Lower lobe of right lung (tissue), 2 donors: ENCODE measurements at regions not wholly inside any gene's neighbourhood (a gene's known extent, or its start where the extent isn't known, plus 50 kb on each side); places are given as distances from the start of the nearest gene placed in this dataset.
"Not testable (repeated sequence)": the region's sequence is repeated elsewhere in the genome, so short reads cannot be mapped to it uniquely, and the experiment has no call there.

Source experiments
- ATAC-seq, 2 donors: fragments of 200-7000 bp; cut with Tn5 transposase; one replicate each; pipeline ENCODE4 v1.9.1; 2020 to 2022; ENCODE audit warnings: mild to moderate bottlenecking in 2 of 2, moderate library complexity in 2 of 2
- DNase-seq: peaks from one replicate; pipeline ENCODE4 v3.0.0-alpha.2; 2020
- H3K27ac ChIP-seq: fragments of 200-600 bp; one replicate; pipeline ENCODE4 v1.8.0; 2022
- H3K27me3 ChIP-seq: fragments of 200-600 bp; one replicate; pipeline ENCODE4 v1.8.0; 2022; ENCODE audit warnings: low read depth
- H3K36me3 ChIP-seq: fragments of 200-600 bp; one replicate; pipeline ENCODE4 v1.8.0; 2022; ENCODE audit warnings: mild to moderate bottlenecking
- H3K4me1 ChIP-seq: fragments of 200-600 bp; one replicate; pipeline ENCODE4 v1.8.0; 2022
- H3K4me3 ChIP-seq: fragments of 200-600 bp; one replicate; pipeline ENCODE4 v1.8.0; 2022; ENCODE audit warnings: mild to moderate bottlenecking
- H3K9me3 ChIP-seq: fragments of 200-600 bp; one replicate; pipeline ENCODE4 v1.8.0; 2022
- intact Hi-C: fragments of 100-400 bp; cut with DNase I; formaldehyde crosslinking; loops from one replicate; pipeline ENCODE4 v1.11.0; 2022
- TF ChIP-seq, protein P1 (sequence below): fragments of 200-600 bp; IDR thresholded peaks from one replicate; pipeline ENCODE4 v1.8.0; 2022; ENCODE audit warnings: antibody characterized with exemption, mild to moderate bottlenecking
- donor health status: DM: no; HTN: yes; CAD: no; lungs with severe emphysema.

DNA sequence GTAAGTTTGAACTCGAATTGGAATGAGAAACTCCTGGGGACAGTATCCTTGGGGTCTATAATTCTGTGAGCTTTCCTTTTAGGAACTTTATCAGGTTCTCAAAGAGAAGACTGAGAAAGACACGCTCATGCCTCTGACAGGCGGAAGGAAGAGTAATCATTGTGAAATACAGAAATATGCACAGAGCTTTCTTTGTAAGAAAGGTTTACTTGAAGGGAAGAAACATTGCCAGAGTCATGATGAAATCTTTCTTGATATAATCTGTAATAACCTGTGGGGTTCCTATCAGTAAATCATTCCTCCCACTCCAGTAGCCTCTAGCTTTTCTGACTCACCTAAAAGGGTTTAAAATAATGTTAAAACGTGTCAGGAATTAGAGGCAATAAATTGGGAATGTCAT is 83.6 kb upstream of the CCDC39 start:
- Histone ChIP-seq H3K27ac (no peak overlapping the region), H3K4me3 (no peak overlapping the region), H3K36me3 (no peaks in the 10 kb centered on the region), H3K9me3 (no peaks in the 10 kb centered on the region), H3K27me3 (no peaks in the 10 kb centered on the region), H3K4me1 (no peaks in the 10 kb centered on the region)
- ATAC-seq (no peak), DNase-seq (no peak)
- intact Hi-C loops: no loop called here
- TF ChIP-seq, protein P1, sequence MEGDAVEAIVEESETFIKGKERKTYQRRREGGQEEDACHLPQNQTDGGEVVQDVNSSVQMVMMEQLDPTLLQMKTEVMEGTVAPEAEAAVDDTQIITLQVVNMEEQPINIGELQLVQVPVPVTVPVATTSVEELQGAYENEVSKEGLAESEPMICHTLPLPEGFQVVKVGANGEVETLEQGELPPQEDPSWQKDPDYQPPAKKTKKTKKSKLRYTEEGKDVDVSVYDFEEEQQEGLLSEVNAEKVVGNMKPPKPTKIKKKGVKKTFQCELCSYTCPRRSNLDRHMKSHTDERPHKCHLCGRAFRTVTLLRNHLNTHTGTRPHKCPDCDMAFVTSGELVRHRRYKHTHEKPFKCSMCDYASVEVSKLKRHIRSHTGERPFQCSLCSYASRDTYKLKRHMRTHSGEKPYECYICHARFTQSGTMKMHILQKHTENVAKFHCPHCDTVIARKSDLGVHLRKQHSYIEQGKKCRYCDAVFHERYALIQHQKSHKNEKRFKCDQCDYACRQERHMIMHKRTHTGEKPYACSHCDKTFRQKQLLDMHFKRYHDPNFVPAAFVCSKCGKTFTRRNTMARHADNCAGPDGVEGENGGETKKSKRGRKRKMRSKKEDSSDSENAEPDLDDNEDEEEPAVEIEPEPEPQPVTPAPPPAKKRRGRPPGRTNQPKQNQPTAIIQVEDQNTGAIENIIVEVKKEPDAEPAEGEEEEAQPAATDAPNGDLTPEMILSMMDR: no peak

DNA sequence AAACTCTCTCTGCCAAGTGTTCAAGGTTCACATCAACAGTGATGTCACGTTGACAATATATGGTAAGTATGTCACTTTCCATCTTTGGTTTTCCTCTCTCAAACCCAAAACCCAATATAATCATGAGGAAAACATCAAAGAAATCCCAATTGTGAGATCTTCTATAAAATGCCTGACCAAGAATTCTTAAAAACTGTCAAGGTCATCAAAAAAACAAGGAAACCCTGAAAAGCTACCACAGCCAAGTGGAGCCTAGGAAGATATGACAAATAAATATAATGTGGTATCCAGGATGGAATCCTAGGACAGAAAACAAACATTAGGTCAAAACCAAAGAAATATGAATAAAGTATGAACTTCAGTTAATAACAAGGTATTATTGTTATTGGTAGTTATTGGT is 85.2 kb upstream of the CCDC39 start:
- Histone ChIP-seq H3K27ac (no peak overlapping the region), H3K4me3 (no peak overlapping the region), H3K9me3 (no peaks in the 10 kb centered on the region), H3K4me1 (no peaks in the 10 kb centered on the region), H3K27me3 (no peaks in the 10 kb centered on the region), H3K36me3 (no peaks in the 10 kb centered on the region)
- ATAC-seq (no peak), DNase-seq (no peak)
- intact Hi-C loops: no loop called here
- TF ChIP-seq, protein P1: no peak

DNA sequence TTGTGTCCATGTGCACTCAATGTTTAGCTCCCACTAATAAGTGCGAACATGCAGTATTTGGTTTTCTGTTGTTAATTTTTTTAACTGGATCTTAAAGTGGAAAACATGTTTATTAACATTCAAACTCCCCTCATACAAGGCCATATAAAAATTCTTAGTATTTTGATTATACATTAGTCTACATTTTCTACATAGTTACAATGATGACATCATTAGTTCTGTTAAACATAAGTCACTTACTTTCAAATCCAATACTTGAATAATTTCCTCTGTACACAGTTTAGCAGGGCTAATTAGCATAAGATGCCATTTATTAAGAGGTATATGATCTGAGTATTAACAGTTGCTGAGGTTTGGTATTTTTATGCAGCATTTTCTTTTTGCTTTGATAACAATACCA is 91.3 kb upstream of the CCDC39 start:
- no peak overlapping the region for H3K4me3 ChIP-seq
- no peaks in the 10 kb centered on the region for H3K9me3 ChIP-seq
- no peak for ATAC-seq
- no peaks in the 10 kb centered on the region for H3K4me1 ChIP-seq
- intact Hi-C loops: no loop called here
- no peak for DNase-seq
- H3K27me3 ChIP-seq: no peaks in the 10 kb centered on the region
- no peaks in the 10 kb centered on the region for H3K36me3 ChIP-seq
- TF ChIP-seq, protein P1: no peak
- no peak overlapping the region for H3K27ac ChIP-seq

DNA sequence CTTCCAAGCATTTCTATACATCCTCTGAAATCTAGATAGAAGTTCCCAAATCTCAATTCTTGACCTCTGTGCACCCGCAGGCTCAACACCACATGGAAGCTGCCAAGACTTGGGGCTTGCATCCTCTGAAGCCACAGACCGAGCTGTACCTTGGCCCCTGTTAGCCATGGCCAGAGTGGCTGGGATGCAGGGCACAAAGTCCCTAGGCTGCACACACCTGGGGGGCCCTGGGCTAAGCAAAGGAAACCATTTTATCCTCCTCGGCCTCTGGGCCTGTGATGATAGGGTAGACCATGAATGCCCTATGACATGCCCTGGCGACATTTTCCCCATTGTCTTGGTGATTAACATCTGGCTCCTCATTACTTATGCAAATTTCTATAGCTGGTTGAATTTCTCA is 97.1 kb upstream of the CCDC39 start:
- DNase-seq (no peak), ATAC-seq (no peak)
- TF ChIP-seq, protein P1: no peak
- no peaks in the 10 kb centered on the region for H3K4me1 ChIP-seq
- intact Hi-C loops: no loop called here
- H3K36me3 ChIP-seq: no peaks in the 10 kb centered on the region
- no peak overlapping the region for H3K27ac ChIP-seq
- no peak overlapping the region for H3K4me3 ChIP-seq
- no peaks in the 10 kb centered on the region for H3K27me3 ChIP-seq
- H3K9me3 ChIP-seq: peaks cover 41% of the 10 kb centered on the region

DNA sequence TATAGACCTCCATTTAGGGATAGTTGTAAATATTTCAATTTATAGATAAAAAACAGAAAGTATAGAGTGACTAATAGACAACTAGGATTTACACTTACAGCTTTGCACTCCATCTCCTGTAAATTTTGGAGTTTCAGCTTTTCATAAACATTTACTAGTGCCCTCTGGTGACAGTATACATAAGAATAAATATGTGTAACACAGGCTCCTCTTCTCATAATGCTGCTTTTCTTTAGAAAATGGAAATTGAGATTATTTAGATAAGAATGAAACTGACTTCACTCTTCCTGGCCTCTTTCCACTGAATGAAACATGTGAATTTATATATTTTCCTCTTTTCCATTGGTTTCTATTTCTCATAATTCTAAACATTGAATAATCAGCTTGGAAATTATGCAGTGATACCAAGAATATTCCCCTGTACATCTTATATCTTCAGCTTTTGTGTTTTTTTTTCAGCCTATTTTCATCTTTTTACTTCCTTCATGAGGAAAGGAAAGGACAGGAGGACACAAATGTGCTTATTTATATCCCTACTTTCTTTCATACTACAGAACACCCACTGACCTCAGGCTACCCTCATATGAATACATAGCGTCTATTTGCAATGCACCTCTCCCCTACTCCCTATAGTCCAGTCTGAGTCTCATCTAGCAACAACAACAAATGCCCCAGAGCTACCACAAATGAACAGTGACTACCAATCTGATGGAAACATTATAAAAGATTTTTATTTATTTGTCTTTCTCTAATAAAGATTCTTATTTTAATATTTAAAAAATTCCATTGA is 103.1 kb upstream of the CCDC39 start:
- H3K9me3 ChIP-seq: peaks cover 26% of the 10 kb centered on the region
- intact Hi-C loops: no loop called here
- TF ChIP-seq, protein P1: no peak
- no peaks in the 10 kb centered on the region for H3K27me3 ChIP-seq
- no peak overlapping the region for H3K27ac ChIP-seq
- DNase-seq (no peak), ATAC-seq (no peak)
- no peak overlapping the region for H3K4me3 ChIP-seq
- no peaks in the 10 kb centered on the region for H3K4me1 ChIP-seq
- H3K36me3 ChIP-seq: no peaks in the 10 kb centered on the region

DNA sequence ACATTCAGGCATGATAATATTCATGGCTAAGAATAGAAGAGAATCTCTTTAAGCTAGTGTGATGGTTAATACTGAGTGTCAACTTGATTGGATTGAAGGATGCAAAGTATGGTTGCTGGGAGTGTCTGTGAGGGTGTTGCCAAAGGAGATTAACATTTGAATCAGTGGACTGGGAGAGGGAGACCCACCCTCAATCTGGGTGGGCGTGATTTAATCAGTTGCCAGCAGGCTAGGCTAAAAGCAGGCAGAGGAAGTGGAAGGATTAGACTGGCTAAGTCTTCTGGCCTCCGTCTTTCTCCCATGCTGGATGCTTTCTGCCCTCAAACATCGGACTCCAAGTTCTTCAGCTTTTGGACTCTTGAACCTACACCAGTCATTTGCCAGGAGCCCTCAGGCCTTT is 106.9 kb upstream of the CCDC39 start:
- ATAC-seq, H3K4me3 ChIP-seq, H3K4me1 ChIP-seq, H3K9me3 ChIP-seq, DNase-seq, H3K27ac ChIP-seq, intact Hi-C loops, H3K27me3 ChIP-seq, H3K36me3 ChIP-seq: not testable (repeated sequence)
